ENCODE measurements at regions not wholly inside any gene's neighbourhood (a gene's known extent, or its start where the extent isn't known, plus 50 kb on each side); places are given as distances from the start of the nearest gene placed in this dataset.

DNA sequence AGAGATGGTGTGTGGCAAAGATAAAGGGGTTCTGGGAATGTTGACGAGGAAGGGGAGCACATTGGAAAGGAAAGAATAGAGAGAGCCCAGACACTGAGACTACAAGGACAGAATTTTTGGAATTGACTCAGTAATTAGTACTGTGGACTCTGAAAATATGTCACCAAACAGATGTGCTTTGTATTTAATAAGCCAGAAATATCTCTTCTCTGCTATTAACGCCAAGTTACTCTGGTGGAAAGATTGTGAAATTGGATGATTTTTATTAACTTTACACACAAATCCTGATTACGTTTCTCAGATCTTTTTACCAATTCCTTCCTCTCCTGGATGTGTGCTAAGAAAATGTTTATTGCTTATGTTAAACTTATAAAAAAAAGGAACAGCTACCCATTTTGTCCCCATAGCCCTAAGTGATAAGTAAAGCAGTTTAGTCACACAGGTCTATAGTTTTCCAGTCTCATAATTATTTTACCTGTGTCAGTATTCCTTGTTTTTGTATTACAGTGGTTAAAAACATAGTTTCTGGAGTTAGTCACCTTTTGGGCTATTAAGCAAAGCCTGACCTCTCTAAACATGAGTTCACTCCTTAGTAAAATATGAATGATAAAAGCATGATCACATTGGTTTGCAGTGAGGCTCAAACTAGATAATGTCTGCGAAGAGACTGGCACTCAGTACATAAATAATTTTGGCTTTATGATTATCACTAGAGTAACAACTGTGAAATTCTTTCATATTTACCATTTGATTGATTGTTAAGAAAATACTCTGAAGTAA is 1068.3 kb downstream of the STIM2 start:
- H3K9me3 ChIP-seq = no peaks in the 10 kb centered on the region
- H3K27me3 ChIP-seq = no peaks in the 10 kb centered on the region
- no peaks in the 10 kb centered on the region for H3K36me3 ChIP-seq
- intact Hi-C loops (cut with DNase I) = no loop called here
- no peaks in the 10 kb centered on the region for H3K4me1 ChIP-seq
- TF ChIP-seq, protein P1, sequence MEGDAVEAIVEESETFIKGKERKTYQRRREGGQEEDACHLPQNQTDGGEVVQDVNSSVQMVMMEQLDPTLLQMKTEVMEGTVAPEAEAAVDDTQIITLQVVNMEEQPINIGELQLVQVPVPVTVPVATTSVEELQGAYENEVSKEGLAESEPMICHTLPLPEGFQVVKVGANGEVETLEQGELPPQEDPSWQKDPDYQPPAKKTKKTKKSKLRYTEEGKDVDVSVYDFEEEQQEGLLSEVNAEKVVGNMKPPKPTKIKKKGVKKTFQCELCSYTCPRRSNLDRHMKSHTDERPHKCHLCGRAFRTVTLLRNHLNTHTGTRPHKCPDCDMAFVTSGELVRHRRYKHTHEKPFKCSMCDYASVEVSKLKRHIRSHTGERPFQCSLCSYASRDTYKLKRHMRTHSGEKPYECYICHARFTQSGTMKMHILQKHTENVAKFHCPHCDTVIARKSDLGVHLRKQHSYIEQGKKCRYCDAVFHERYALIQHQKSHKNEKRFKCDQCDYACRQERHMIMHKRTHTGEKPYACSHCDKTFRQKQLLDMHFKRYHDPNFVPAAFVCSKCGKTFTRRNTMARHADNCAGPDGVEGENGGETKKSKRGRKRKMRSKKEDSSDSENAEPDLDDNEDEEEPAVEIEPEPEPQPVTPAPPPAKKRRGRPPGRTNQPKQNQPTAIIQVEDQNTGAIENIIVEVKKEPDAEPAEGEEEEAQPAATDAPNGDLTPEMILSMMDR (IDR thresholded peaks at IDR 0.05) = no peak
- no peak for DNase-seq (ENCODE audit: low spot score in 2 of 2)
- H3K27ac ChIP-seq = no peak overlapping the region
- H3K4me3 ChIP-seq = no peak overlapping the region

DNA sequence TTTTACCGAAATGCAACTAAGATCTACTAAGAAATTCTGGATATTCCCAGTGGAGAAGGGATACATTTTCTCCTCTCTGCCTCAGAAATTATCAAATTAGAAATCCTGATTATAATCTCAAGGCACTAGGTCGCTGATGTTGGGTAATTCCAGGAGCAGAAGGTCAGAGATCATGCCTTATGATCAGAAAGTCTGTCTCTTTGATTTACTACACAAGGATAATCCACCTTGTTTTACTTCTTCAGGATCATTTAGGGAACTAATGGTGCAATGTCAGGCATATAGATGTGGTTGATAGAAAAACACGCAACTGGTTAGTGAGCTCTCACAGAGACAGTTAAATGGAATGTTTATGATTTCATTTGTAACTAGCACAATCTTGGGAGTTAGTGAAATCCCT is 1069.7 kb downstream of the STIM2 start:
- Histone ChIP-seq H3K9me3 (no peaks in the 10 kb centered on the region), H3K27ac (no peak overlapping the region), H3K27me3 (no peaks in the 10 kb centered on the region), H3K4me1 (no peaks in the 10 kb centered on the region), H3K36me3 (no peaks in the 10 kb centered on the region), H3K4me3 (no peak overlapping the region)
- TF ChIP-seq, protein P1 (IDR thresholded peaks at IDR 0.05) = no peak
- intact Hi-C loops (cut with DNase I) = no loop called here
- no peak for DNase-seq (ENCODE audit: low spot score in 2 of 2)

DNA sequence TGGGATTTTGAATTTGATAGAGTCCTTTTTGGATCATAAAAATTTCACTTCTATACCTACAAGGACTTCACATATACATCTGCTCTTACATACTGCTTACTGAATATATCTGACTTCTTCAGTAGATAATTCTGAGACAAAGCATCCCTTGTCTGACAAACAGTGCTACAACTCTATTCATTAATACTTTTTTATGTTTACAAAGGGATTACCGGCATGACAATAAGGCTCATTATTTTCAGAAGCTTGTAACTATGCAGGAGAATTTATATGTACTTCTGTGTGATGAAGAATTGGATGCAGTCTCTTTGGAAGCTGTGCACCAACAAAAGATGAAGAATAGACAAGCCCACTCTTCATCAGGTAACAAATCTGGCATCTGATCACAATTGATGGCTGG is 1070.3 kb downstream of the STIM2 start:
- intact Hi-C loops (cut with DNase I) = no loop called here
- DNase-seq (ENCODE audit: low spot score in 2 of 2) = no peak
- TF ChIP-seq, protein P1 (IDR thresholded peaks at IDR 0.05) = no peak
- H3K4me1 ChIP-seq = no peaks in the 10 kb centered on the region
- H3K4me3 ChIP-seq = no peak overlapping the region
- H3K27me3 ChIP-seq = no peaks in the 10 kb centered on the region
- no peaks in the 10 kb centered on the region for H3K36me3 ChIP-seq
- no peaks in the 10 kb centered on the region for H3K9me3 ChIP-seq
- no peak overlapping the region for H3K27ac ChIP-seq

DNA sequence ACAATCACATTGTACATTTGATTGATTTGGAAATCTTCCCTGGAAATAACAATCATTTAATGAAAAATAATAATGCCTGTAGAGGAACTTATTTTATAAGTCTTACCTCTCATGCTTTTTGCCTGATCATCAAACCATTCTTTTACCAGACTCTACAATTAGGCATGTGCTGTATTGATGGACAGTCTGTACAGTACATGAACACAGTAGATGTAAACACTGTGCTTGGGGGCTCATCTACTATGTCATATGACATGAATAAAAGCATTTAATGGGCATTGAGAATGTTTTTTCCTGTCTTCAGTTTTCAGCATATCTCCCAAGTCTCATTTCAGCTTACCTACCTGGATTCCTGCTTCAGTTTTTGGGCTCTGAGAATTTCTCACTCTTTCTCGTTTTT is 1070.9 kb downstream of the STIM2 start:
- Histone ChIP-seq H3K27ac (no peak overlapping the region), H3K9me3 (no peaks in the 10 kb centered on the region), H3K4me1 (no peaks in the 10 kb centered on the region), H3K27me3 (no peaks in the 10 kb centered on the region), H3K36me3 (no peaks in the 10 kb centered on the region), H3K4me3 (no peak overlapping the region)
- intact Hi-C loops (cut with DNase I) = no loop called here
- DNase-seq (ENCODE audit: low spot score in 2 of 2) = no peak
- TF ChIP-seq, protein P1 (IDR thresholded peaks at IDR 0.05) = no peak

DNA sequence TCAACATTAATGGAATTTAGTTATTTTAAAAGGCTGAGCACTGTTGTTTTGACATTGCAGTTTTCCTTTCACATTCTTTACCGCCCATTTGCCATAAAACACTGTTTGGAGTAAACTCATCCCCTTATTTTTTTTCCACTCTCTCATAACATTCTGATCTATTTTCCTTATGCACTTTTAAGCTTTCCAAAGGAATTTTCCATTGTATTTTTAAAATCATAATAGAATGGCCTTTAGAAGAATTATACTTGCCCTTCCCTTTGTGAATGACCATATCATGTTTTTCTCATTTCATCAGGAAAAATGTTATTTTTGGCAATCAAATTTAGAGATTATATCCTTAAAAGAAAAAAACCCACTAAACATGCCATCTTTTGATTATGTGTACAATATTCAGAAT is 1074.2 kb downstream of the STIM2 start:
- Histone ChIP-seq H3K36me3 (no peaks in the 10 kb centered on the region), H3K9me3 (no peaks in the 10 kb centered on the region), H3K4me3 (no peak overlapping the region), H3K27me3 (no peaks in the 10 kb centered on the region), H3K27ac (no peak overlapping the region), H3K4me1 (no peaks in the 10 kb centered on the region)
- no peak for DNase-seq (ENCODE audit: low spot score in 2 of 2)
- intact Hi-C loops (cut with DNase I) = no loop called here
- TF ChIP-seq, protein P1 (IDR thresholded peaks at IDR 0.05) = no peak

DNA sequence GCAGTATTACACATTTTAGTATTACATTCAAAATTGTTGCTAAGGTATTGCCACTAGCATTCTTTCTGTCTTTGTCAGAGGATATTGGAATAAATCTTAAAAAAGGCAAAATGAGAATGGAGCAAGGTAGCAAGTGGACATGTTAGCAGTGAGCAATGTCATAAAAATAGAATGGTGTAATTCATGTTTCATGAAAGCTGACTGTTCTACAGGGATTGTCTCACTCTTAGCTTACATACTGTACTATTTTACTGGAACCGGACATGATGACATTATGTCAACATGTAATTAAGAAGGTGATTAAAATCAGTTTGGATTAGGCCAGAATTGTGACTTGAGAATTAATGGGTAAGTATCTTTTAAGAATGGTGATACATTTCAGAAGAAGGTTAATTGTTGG is 1086.2 kb downstream of the STIM2 start:
- Histone ChIP-seq H3K27ac (no peak overlapping the region), H3K4me1 (no peaks in the 10 kb centered on the region), H3K9me3 (no peaks in the 10 kb centered on the region), H3K36me3 (no peaks in the 10 kb centered on the region), H3K27me3 (no peaks in the 10 kb centered on the region), H3K4me3 (no peak overlapping the region)
- DNase-seq (ENCODE audit: low spot score in 2 of 2) = no peak
- TF ChIP-seq, protein P1 (IDR thresholded peaks at IDR 0.05) = no peak
- intact Hi-C loops (cut with DNase I) = no loop called here

Measured in ascending aorta (tissue), 2 donors.